GM23338 (cell line): ENCODE measurements at regions not wholly inside any gene's neighbourhood (a gene's known extent, or its start where the extent isn't known, plus 50 kb on each side); places are given as distances from the start of the nearest gene placed in this dataset.

Source experiments
- CREB1 ChIP-seq: fragments of 250-450 bp; sonication (Bioruptor Pico); IDR thresholded peaks from 2 replicates; pipeline ENCODE4 v1.5.0; 2020; ENCODE audit warnings: low read depth, mild to moderate bottlenecking, moderate library complexity
- EZH2 ChIP-seq: fragments of 200-600 bp; sonication (generic); IDR thresholded peaks from one replicate; pipeline ENCODE4 v1.8.0; 2017; ENCODE audit warnings: antibody characterized with exemption, mild to moderate bottlenecking, low read depth; ENCODE audit not compliant: unreplicated experiment
- JUNB ChIP-seq: IDR thresholded peaks from one replicate; pipeline ENCODE4 v1.6.1; 2016; ENCODE audit warnings: antibody characterized with exemption; ENCODE audit not compliant: unreplicated experiment
- POLR2AphosphoS5 ChIP-seq: IDR thresholded peaks from 2 replicates; pipeline ENCODE4 v1.6.1; 2016; ENCODE audit warnings: antibody characterized with exemption, low read depth
- REST ChIP-seq: IDR thresholded peaks from one replicate; pipeline ENCODE4 v1.6.1; 2018; ENCODE audit warnings: antibody characterized with exemption; ENCODE audit not compliant: unreplicated experiment
- TF ChIP-seq, protein P1 (sequence below), 2 experiments: fragments of 200-600 bp in 1 of 2; sonication (generic) in 1 of 2; conservative IDR thresholded peaks; 2 replicates each; pipeline versions ENCODE4 v1.5.1 to v1.6.1; 2016 to 2017; ENCODE audit warnings: antibody characterized with exemption in 2 of 2, low read depth in 2 of 2, mild to moderate bottlenecking in 2 of 2, moderate library complexity in 1 of 2

- TF ChIP-seq REST: no peak
- TF ChIP-seq EZH2: no peak
- TF ChIP-seq POLR2AphosphoS5: peak; percentile 92
- TF ChIP-seq, protein P1, sequence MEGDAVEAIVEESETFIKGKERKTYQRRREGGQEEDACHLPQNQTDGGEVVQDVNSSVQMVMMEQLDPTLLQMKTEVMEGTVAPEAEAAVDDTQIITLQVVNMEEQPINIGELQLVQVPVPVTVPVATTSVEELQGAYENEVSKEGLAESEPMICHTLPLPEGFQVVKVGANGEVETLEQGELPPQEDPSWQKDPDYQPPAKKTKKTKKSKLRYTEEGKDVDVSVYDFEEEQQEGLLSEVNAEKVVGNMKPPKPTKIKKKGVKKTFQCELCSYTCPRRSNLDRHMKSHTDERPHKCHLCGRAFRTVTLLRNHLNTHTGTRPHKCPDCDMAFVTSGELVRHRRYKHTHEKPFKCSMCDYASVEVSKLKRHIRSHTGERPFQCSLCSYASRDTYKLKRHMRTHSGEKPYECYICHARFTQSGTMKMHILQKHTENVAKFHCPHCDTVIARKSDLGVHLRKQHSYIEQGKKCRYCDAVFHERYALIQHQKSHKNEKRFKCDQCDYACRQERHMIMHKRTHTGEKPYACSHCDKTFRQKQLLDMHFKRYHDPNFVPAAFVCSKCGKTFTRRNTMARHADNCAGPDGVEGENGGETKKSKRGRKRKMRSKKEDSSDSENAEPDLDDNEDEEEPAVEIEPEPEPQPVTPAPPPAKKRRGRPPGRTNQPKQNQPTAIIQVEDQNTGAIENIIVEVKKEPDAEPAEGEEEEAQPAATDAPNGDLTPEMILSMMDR (conservative IDR thresholded peaks at IDR 0.05; ENCODE audit: low read depth in 2 of 2): no peak
- TF ChIP-seq CREB1 (CRISPR knock-in tag): peak; percentile 53
- TF ChIP-seq JUNB: no peak
Measured at GRCh38 chr9:6703898-6704639, 53.7 kb upstream of the KDM4C start.
